ENCODE measurements at regions not wholly inside any gene's neighbourhood (a gene's known extent, or its start where the extent isn't known, plus 50 kb on each side); places are given as distances from the start of the nearest gene placed in this dataset.

DNA sequence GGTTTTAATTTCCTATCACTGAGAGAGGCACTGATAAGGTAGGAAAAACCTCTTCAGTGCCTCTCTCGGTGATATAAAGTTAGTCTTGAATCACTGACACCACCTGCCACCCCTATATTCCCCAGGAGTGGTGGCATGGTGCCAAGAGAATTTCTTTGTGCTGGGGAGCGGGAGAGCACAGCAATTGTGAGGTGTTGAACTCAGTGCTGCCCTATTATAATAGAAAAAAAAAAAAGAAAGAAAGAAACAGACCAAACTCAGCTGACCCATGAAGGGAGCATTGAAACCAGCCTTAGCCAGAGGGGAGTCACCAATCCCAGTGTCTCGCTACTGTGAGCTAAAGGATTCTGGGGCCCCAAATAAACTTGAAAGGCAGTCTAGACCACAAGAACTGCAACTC is 201.4 kb upstream of the STT3B start:
- DNase-seq (ENCODE audit: low read depth, low spot score), result no peak

DNA sequence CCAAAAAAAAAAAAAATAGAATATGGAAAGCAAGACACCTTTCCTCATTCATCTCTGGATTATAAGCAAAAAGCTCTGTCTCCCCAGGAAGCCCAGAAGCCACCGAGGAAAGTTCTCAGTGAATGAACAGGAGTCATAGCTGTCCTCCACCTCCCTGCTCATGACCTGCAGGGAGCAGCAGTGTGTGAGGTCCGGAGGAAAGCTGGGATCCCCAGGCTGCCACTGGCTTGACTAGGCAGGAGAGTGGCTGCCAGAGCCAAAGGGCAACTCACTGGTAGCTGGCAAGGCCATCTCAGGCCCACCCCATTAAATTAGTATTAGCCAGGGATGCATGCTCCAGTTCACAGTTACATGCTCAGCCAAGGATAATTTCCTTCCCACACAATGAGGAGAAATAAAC is 191.6 kb upstream of the STT3B start:
- DNase-seq (ENCODE audit: low read depth, low spot score), result no peak

DNA sequence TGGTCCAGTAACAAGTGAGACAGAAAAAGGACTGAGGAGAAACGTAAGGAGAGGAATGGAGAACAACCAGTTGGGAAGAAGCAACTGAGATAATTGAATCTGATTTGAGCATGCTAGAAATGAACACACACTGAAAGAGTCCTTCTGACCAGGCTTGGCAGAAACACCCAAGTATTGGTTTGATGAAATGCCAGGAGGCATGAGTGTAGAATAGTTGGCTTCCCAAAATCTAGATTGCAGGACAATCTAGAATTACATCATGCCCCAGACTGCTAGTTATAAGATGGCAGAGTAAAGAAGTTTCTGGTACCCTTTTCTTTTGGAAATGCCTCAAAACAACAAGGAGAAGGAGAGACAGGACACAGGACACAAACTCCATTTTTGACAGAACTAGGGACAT is 189.7 kb upstream of the STT3B start:
- no peak for DNase-seq (ENCODE audit: low read depth, low spot score)

DNA sequence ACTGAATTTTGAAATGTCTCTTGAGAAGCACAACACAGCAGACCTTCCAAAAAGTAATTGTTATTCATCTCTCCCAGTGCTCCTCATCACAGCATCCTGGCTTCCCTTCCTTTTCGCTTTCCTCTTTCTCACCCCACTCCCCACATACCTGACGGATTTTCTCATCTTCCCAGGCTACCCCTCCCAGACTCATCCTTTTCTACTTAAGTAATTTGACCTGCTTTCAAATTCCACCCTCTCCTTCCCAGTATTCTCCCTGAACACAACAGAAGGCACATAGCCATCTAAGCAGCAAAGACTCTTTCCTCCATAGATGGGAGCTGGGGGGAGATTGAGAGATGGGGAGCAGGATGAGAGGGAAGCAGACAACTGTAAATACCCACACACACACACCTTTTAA is 187.1 kb upstream of the STT3B start:
- peak; percentile 63 for DNase-seq (ENCODE audit: low read depth, low spot score)

DNA sequence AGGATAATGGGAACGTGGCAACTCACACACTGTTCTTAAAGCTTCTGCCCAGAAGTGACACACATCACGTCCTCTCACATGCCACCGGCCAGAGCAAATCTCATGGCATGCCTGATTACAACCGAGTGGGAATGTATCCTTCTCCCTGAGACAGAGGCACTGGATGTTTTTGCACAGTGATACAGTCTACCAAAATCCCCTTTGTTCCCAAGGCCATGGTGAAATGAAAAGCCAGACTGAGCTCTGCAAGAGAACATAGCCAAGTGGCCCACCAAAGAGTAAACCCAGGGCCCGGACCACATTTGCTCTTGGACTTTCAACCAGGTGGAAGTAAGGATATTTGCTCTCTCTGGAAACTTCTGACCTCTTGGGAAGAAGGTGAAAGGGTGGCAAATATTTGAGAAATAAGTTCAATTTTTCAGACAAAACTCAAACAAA is 186.2 kb upstream of the STT3B start:
- no peak for DNase-seq (ENCODE audit: low read depth, low spot score)

DNA sequence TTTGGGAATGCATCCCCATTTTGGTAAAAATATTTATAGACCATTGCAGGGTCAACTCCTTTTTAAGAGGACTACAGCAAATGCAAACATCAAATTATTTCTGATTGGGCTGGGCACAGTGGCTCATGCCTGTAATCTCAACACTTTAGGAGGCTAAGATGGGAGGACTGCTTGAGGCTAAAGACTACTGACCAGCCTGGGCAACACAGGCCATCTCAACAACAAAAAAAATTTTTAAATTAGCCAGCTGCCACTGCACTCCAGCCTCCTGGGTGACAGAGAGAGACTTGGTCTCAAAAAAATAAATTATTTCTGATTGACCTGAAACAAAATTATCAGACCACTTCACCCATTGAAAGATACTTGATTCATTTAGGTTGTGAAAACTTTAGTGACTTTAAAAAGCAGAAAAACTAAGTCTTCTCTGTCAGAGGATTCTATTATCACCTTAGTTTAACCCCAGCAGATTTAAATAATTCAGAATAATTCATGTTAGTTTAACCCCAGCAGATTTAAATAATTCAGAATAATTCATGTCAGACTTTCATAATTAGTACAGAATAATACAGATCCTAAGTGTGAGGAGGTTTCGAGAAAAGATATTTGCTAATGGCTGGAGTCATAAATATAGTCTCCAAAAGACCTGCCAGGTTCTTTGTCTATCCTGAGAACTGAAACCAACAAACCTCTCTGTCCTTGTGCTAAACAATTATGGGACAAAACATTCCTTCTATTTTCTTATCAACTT is 183.6 kb upstream of the STT3B start:
- no peak for DNase-seq (ENCODE audit: low read depth, low spot score)

DNA sequence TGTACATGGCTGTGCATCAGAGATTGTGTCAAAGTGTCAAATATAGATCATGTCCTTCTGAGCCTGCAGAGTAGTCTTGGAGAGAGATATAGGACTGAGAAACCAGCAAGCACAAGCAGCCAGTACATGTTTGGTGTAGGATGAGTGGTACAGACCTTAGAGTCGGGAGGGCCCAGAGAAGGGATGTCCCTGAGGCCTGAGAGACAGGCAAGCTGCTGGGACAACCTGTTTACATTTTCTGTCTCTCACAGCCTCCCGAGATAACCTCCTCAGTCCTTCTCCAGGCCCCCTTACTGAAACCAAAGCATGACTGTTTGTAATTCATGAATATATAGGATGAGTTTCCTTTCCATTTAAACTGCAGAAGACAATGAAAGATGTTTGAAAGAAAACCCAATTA is 182.4 kb upstream of the STT3B start:
- no peak for DNase-seq (ENCODE audit: low read depth, low spot score)

DNA sequence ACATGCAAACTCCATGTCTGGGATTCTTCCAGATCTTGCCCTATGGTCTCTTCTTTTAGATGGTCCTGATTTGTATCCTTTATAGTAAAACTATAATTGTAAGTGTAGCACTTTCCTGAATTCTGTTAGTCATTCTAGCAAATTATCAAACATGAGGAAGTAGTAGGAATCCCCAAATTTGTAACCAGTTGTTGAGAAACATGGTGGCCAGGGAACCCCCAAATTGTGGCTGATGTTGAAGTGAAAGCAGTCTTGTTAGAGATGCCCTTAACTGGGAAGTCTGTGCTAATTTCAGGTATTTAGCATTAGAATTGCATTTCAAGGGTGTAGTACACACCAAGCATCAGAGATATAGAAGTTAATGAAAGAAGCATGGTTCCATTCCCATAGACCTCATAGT is 180.4 kb upstream of the STT3B start:
- DNase-seq (ENCODE audit: low read depth, low spot score), result no peak

DNA sequence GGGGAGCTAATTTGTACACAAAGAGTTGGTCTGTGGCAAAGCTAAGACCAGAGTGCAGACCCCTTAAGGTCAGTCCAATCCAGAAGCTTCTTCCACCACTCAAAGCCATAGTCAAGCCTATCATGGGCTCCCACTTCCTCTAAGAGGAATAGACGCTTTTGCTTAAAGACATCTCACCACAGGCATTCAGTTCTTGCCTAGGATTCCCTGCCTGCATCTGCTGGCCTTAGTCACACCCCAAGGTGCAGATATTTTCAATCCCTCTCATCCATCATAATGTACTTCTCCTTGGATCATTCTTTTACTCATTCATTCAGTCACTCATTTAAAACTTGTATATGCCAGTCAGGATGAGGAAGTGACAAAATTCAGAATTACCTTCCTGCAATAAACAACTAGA is 179.6 kb upstream of the STT3B start:
- no peak for DNase-seq (ENCODE audit: low read depth, low spot score)

DNA sequence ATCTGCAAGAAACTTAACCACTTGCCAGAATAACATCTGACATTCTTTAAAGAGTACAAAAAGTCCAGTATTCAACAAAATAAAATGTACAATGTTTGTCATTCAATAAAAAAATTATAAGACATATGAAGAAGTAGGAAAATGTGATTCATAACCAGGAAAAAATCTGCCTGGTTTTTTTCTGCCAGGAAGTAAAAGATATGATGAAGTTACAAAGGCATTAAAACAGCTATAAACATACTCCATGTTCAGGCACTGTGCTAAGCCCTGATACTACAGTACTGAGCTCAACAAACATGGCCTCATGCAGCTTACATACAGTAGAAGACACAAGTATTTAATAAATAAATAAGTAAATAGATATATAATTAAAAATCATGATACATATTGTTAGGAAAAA is 178.4 kb upstream of the STT3B start:
- DNase-seq (ENCODE audit: low read depth, low spot score), result no peak

DNA sequence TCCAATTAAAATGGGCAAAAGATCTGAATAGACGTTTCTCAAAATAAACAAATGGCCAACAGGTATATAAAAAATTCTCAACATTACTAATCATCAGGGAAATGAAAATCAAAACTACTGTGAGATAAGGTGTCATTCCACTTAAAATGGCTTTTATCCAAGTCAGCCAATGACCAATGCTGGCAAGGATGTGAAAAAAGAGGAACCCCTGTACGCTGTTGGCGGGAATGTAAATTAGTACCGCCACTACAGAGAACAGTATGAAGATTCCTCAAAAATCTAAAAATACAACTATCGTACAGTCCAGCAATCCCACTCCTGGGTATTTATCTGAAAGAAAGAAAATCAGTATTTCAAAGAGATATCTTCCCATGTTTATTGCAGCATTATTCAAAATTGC is 176.9 kb upstream of the STT3B start:
- DNase-seq (ENCODE audit: low read depth, low spot score), result no peak

DNA sequence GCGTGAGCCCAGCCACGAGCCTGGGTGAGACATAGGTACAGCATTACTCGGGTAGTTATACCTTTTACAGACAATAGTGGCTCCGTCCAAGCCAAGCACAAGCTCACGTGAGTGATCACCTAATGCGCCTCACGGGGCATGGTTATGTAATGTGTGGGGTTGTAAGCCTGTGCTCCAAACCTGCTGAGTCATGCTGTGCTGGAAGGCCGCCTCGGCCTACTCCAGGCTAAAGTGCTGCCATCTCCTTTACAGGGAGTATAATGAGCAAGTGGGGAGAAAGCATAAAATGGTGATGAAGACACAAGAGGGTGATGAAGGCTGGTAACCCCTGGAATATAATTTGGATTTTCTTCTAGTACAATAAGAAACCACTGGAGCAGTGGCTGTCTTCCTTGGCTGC is 175.8 kb upstream of the STT3B start:
- DNase-seq (ENCODE audit: low read depth, low spot score), result no peak

DNA sequence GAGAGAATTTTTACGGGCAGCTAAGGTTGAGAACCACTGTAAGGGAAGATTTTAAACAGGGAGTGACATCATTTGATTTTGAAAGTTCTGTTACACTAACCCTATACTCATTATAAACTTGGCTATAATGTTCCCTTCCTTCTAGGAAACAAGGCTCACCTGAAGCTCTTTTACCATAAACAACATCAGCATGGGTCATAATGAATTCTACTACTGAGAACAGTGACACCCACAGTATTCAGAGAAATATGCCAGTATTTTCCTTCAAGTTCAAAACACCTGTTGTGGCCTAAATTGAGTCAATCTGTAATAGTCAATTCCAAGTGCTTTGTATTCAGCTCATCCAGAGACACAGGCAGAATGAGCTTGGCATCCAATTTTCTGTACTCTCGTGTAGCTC is 175.3 kb upstream of the STT3B start:
- no peak for DNase-seq (ENCODE audit: low read depth, low spot score)

DNA sequence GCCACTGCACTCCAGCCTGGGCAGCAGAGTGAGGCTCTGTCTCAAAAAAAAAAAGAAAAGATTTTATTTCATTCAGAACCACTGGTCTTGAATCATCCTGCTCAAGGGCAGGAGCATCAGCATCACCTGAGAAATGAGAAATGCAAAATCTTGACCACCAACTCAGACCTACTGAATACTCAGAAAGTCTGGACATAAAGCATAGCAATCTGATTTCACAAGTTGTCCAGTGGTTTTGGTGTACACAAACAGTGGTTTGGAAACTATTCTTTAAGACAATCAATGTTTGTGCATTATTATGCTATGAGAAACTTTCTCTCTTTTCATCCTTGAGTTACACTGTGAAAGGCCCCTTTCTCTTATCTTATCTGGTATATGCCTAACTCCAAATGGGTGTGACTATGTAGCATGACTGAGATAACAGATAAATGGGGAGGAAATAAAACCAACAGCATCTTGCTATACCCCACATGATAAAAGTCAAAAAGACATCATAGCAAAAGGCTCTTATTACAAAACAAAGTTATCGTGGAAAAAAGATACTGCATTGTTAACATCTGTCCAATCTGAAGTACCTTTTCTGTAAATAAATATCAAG is 174.2 kb upstream of the STT3B start:
- DNase-seq (ENCODE audit: low read depth, low spot score), result no peak

DNA sequence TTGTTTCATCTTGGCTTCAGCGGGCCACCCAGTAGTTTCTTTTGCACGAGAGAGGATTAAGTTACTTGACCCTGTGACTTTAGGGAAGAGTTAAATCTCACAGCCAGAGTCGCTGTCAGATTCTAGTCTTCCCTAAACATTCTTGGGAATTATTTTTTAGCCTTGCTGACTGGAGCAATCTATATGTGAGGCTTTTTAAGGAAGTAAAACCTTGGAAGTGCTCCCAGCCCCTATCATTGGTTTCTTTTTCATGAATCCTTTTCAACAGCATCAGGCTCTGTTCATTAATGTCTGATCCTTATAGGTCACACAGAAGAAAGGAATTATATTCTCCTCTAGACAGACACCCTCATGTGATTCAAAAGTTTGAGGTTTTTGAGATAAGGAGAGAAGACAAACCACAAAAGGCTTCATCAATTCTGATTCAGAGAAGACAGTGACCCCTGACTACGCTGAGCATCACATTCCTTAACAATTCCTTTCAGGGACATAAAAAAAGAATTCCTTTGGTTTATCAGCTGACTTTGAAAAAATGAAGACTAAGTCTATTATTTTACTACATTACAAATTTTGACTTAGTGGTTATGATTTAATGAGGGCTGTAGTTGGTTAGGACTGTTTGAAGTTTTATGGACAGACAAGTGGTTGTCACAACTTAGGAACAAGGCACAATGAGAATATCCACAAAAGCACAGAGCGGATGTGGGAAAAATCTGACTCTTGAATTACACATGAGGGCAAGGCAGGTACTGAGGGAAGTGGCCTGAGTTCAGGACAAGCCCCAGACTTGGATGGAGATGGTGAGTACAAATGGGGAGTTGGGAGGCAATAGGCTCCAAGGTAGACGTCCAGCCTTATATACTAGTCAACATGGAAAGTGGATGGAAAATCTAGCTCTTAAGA is 171.1 kb upstream of the STT3B start:
- no peak for DNase-seq (ENCODE audit: low read depth, low spot score)

DNA sequence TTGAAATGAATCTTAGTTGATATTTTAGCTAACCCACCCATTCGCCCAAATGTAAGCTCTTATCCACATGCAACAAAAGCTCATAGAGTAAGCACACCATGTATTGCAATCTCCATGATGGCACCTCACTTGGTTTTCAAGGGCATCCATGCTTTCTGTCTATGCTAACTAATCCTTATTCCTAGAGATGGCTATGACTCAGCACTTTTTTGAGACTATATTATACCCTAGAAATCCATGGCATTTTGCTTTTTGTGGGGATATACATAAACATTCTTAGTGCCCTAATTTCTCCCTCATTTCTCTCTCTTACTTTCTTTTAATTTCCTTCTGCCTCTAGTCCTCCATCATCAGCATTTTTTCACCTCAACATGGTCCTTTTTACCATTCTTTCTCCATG is 168.5 kb upstream of the STT3B start:
- no peak for DNase-seq (ENCODE audit: low read depth, low spot score)

DNA sequence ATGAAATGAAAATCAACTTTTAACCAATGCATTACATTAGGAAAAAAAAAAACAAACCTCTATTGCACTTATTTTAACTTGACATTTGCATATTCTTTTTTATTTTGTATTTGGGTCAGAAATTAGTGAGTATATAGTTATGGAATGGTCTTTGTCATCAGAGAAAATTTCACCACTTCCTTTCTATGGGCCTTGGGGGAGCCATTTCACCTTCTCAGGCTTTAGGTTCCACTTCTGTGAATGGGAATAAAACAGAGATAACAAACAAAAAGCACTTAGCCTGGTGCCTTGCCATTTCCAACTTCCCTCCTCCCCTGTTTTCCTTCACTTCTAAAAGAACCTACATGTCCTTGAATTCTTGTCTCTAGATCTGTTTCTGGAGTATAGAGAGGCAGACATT is 168.0 kb upstream of the STT3B start:
- DNase-seq (ENCODE audit: low read depth, low spot score), result no peak

DNA sequence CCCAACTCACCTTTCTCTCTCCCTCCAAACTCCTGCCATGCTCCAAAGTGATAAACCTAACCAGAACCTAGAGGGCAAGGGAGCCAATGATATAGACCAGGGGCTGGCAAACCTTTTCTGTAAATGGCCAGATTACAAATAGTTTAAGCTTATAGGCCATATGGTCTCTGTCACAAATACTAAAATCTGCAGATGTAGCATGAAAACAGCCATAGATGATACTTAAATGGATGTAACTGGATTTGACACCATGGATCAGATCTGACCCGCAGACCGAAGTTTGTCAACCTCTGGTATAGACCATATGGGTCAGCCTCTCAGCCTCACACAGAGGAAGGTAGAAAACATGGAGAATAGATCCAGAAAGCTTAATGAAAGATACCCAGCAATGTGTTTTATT is 165.2 kb upstream of the STT3B start:
- no peak for DNase-seq (ENCODE audit: low read depth, low spot score)

DNA sequence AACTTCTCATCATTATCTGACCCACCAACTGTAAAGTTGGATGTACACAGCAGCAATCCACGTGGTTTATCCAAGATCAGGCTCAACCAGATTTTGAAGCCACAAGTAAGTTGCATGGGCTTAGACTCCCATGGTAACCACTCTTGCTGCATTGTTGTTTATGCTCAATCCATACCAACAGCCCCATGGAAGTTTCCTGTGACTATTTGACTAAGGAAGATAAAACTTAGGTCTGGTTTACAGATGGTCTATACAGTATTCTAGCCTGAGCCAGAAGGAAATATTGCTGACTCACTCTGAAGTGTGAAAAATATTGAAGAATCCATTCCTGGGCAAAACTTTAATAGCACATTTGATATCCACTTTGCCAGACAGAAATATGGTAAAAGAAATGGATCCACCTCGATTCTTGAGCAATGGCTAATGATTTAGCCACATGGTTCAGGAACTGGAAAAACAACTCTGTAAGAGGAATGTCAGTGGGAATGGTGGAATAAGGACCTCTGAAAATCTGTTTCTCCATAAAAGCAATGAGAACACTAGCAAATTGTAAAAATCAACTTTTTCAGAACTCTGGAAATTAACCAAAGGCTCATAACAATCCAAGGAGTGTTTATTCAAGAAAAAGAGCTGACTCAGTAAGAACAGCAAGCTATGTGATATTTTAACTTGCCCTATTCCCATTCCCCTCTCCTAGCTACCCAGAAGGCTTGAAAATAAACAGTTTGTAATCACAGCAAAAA is 162.9 kb upstream of the STT3B start:
- no peak for DNase-seq (ENCODE audit: low read depth, low spot score)

DNA sequence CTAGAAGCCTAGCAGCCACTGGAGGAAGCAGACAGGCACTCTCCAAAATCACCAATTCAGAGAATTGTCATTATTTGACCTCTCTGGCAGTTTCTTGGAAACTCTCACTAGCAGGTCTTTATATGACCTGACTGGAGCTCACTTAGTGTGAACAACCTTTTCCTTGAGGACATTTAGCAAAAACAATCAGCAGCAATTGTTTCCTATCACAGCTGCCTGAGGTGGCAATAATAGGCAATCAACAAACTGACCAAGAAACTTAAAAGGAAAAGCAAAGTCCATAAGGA is 162.4 kb upstream of the STT3B start:
- DNase-seq (ENCODE audit: low read depth, low spot score), result no peak

DNA sequence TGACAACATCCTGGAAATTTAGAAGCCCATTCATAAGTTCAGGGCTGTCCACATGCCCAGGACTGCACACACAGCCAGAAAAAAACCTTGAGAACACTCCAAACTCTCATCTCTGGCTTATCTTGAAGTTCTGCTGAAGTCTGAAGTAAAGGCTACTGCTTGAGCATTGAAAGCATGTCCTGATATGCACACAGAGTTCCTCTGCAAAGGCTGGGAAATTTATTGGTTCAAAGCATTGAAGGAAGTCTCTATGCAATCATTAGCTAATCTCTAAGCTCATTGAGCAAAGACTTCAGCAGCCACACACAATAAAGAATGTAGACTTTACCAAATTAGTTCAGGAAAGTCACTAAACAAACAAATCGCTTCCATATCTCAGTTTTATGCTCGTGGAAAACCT is 162.0 kb upstream of the STT3B start:
- DNase-seq (ENCODE audit: low read depth, low spot score), result no peak

DNA sequence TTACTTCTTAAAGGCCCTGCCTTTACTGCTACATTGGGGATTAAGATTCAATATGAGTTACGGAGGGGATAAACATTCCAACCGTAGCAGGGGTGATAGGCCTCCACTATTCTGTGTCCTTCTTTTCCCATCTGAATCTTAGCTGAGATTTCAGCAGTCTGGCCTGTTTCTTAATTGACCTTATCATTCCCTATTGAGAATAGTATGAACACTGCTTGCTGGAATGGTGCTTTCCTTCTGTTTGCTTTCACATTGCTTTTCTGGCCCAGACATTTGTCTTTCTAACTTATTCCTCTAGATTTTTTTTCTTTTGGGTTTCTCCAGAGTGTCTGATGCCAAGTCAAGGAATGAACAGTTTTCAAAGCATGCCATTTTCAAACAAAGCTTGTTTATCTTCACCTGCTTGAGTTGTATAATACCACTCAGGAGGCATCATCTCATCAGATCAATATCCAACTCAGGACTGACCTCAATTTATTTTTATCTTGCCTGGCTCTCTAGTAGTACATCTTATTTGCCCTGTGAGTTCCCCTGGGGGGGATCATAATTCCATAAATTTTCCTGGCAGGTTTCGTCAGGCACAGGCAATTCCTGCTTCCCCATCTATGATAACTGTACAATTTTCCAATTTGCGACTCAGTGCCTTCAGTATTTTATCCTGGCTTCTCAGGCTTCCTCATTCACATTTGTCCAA is 161.1 kb upstream of the STT3B start:
- DNase-seq (ENCODE audit: low read depth, low spot score), result no peak
